Calu3 (cell line): ENCODE measurements at regions not wholly inside any gene's neighbourhood (a gene's known extent, or its start where the extent isn't known, plus 50 kb on each side); places are given as distances from the start of the nearest gene placed in this dataset.
"Not testable (repeated sequence)": the region's sequence is repeated elsewhere in the genome, so short reads cannot be mapped to it uniquely, and the experiment has no call there.

Experiments used
- BruUV-seq: library from RNA; stranded (reverse); fragments of 400-500 nt; replicated peaks from 2 replicates; lab custom pipeline; 2021; lab: Mats Ljungman, UMichigan
- CTCF ChIA-PET: fragments of 300-600 bp; sonication (Branson Sonifier 250); formaldehyde crosslinking; loops from one replicate; lab custom pipeline; 2022; ENCODE audit warnings: antibody characterized with exemption; lab: Charles Lee
- DNase-seq: peaks from one replicate; pipeline ENCODE4 v3.0.0; 2022
- H3K27ac Mint-ChIP-seq: one replicate; pipeline ENCODE4 v1.8.0; 2022; ENCODE audit warnings: mixed read lengths; ENCODE audit not compliant: unreplicated experiment
- H3K27me3 Mint-ChIP-seq: one replicate; pipeline ENCODE4 v1.8.0; 2022; ENCODE audit warnings: mixed read lengths; ENCODE audit not compliant: unreplicated experiment
- H3K36me3 Mint-ChIP-seq: one replicate; pipeline ENCODE4 v1.8.0; 2022; ENCODE audit warnings: mild to moderate bottlenecking, moderate library complexity, mixed read lengths; ENCODE audit not compliant: insufficient read depth, unreplicated experiment
- H3K4me1 Mint-ChIP-seq: one replicate; pipeline ENCODE4 v1.8.0; 2022; ENCODE audit warnings: mild to moderate bottlenecking, low read depth, mixed read lengths; ENCODE audit not compliant: unreplicated experiment
- H3K4me3 Mint-ChIP-seq: one replicate; pipeline ENCODE4 v1.8.0; 2022; ENCODE audit warnings: mild to moderate bottlenecking, low read depth, moderate library complexity, mixed read lengths; ENCODE audit not compliant: unreplicated experiment
- H3K9me3 Mint-ChIP-seq: one replicate; pipeline ENCODE4 v1.8.0; 2022; ENCODE audit warnings: low read depth, mixed read lengths; ENCODE audit not compliant: unreplicated experiment
- CTCF ChIP-seq: fragments of 200-600 bp; IDR thresholded peaks from one replicate; pipeline ENCODE4 v1.8.0; 2022; ENCODE audit warnings: antibody characterized with exemption; ENCODE audit not compliant: unreplicated experiment
- intact Hi-C: fragments of 100-400 bp; cut with micrococcal nuclease; formaldehyde crosslinking; loops from one replicate; pipeline ENCODE4 v1.10.0; 2022; ENCODE audit not compliant: unreplicated experiment

- H3K4me1 Mint-ChIP-seq = no peaks in the 10 kb centered on the region
- TF ChIP-seq CTCF = no peak
- H3K27ac Mint-ChIP-seq = no peak overlapping the region
- H3K4me3 Mint-ChIP-seq = no peak overlapping the region
- intact Hi-C loops = no loop called here
- DNase-seq = no peak
- no peaks in the 10 kb centered on the region for H3K36me3 Mint-ChIP-seq
- no peaks in the 10 kb centered on the region for H3K9me3 Mint-ChIP-seq
- no peaks in the 10 kb centered on the region for H3K27me3 Mint-ChIP-seq
- CTCF ChIA-PET = no interaction called here
- no TSS peak for BruUV-seq
Measured at GRCh38 chr13:87972568-87972967, 301.4 kb downstream of the SLITRK5 start.

- no peaks in the 10 kb centered on the region for H3K9me3 Mint-ChIP-seq
- CTCF ChIA-PET = no interaction called here
- no TSS peak for BruUV-seq
- TF ChIP-seq CTCF = no peak
- no peaks in the 10 kb centered on the region for H3K4me1 Mint-ChIP-seq
- intact Hi-C loops = no loop called here
- H3K27me3 Mint-ChIP-seq = no peaks in the 10 kb centered on the region
- H3K27ac Mint-ChIP-seq = no peak overlapping the region
- no peaks in the 10 kb centered on the region for H3K36me3 Mint-ChIP-seq
- no peak overlapping the region for H3K4me3 Mint-ChIP-seq
- no peak for DNase-seq
Measured at GRCh38 chr13:87975035-87975434, 303.9 kb downstream of the SLITRK5 start.

GRCh38 chr13:87976650-87977049 lies 305.5 kb downstream of the SLITRK5 start:
- not testable (repeated sequence) for H3K36me3 Mint-ChIP-seq, H3K27ac Mint-ChIP-seq, BruUV-seq

GRCh38 chr13:87981416-87981815 lies 310.2 kb downstream of the SLITRK5 start:
- intact Hi-C loops = no loop called here

More at GRCh38 chr13:87976650-87977049, 305.5 kb downstream of the SLITRK5 start:
- H3K27me3 Mint-ChIP-seq, H3K9me3 Mint-ChIP-seq, CTCF ChIA-PET, H3K4me3 Mint-ChIP-seq, intact Hi-C loops, DNase-seq, H3K4me1 Mint-ChIP-seq: not testable (repeated sequence)

More at GRCh38 chr13:87981416-87981815, 310.2 kb downstream of the SLITRK5 start:
- H3K9me3 Mint-ChIP-seq = no peaks in the 10 kb centered on the region
- no peak for DNase-seq
- no peak overlapping the region for H3K4me3 Mint-ChIP-seq
- TF ChIP-seq CTCF = no peak
- no TSS peak for BruUV-seq
- no peaks in the 10 kb centered on the region for H3K4me1 Mint-ChIP-seq
- no peaks in the 10 kb centered on the region for H3K27me3 Mint-ChIP-seq
- H3K36me3 Mint-ChIP-seq = no peaks in the 10 kb centered on the region
- CTCF ChIA-PET = no interaction called here
- no peak overlapping the region for H3K27ac Mint-ChIP-seq
